ENCODE measurements at regions not wholly inside any gene's neighbourhood (a gene's known extent, or its start where the extent isn't known, plus 50 kb on each side); places are given as distances from the start of the nearest gene placed in this dataset.

DNA sequence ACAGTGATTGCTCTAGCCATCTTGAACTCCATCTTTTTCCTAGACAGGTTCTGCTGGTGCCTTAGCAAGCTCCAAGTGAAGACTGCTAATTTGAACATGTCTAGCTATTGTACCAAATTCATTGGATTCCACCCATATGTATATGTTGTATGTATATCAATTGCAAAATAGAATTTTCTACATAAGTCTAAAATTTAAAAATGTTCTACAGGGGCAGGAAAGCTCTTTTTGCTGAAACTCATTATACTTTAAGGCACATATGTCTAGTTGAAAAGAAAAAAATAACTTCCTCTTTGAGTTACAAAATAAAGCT is 845.3 kb downstream of the MCTP2 start:
- no peak for TF ChIP-seq CTCF (conservative IDR thresholded peaks at IDR 0.05; ENCODE audit: low read depth, low read length)
- no peak for TF ChIP-seq EZH2 (IDR thresholded peaks at IDR 0.05; ENCODE audit: borderline replicate concordance, low read depth, low read length, poor library complexity, severe bottlenecking)
